GM20000 (cell line): ENCODE measurements at regions not wholly inside any gene's neighbourhood (a gene's known extent, or its start where the extent isn't known, plus 50 kb on each side); places are given as distances from the start of the nearest gene placed in this dataset.

Experiments
- DNase-seq: peaks from one replicate; pipeline ENCODE4 v3.0.0; 2012; ENCODE audit warnings: low spot score
- CTCF ChIP-seq: IDR thresholded peaks from 2 replicates; pipeline ENCODE4 v1.5.1; 2012; ENCODE audit warnings: mild to moderate bottlenecking, control low read depth; ENCODE audit errors: extremely low read depth, missing control alignments

GRCh38 chr18:11497585-11497984 lies 111.8 kb upstream of the SLC35G4 start:
- no peak for DNase-seq
- no peak for TF ChIP-seq CTCF

GRCh38 chr18:11496526-11497172 lies 112.7 kb upstream of the SLC35G4 start:
- no peak for DNase-seq

DNA sequence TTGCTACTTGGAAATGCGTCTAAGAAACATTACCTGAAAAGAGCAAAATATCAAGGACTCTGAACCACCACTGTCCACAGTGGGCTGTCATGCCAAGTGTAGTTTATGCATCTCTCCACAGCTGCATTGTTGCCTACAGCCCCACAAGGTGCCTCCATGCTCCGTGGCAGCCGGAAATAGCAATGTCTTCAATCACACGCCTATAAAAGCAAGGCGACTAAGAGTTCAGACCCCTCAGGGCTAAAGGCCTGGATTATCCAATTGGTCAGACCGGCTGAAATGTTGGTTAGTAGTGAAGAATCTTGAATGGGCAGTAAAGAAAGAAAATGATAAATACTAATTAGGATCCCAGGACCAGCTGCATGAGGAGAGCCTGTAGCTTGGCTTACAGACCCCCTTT lies 114.0 kb upstream of the SLC35G4 start:
- DNase-seq, result no peak

More at GRCh38 chr18:11496526-11497172, 112.7 kb upstream of the SLC35G4 start:
- no peak for TF ChIP-seq CTCF

DNA sequence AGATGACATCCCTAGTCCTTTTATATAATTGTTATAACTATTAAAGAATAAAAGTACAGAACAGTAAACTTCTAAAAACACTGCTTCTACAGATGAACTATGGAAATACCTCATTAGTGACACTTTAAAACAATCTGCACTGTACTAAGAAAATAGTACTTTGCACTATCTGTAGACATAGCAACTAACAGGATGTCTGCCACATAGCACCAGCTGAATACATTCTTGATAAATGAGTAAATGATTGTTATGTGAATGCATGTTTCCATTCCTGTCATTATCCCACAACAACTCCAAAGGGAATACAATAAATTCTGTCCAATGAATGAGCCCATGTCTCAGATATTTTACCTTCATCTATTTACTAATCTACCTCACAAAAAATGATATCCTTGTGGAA lies 115.3 kb upstream of the SLC35G4 start:
- TF ChIP-seq CTCF, result no peak
- DNase-seq, result no peak

More for the DNA sequence above, 114.0 kb upstream of the SLC35G4 start:
- no peak for TF ChIP-seq CTCF

GRCh38 chr18:11489266-11489899 lies 120.0 kb upstream of the SLC35G4 start:
- TF ChIP-seq CTCF, result no peak

GRCh38 chr18:11488175-11488574 lies 121.2 kb upstream of the SLC35G4 start:
- TF ChIP-seq CTCF, result no peak
- DNase-seq, result no peak

More at GRCh38 chr18:11489266-11489899, 120.0 kb upstream of the SLC35G4 start:
- DNase-seq, result no peak

DNA sequence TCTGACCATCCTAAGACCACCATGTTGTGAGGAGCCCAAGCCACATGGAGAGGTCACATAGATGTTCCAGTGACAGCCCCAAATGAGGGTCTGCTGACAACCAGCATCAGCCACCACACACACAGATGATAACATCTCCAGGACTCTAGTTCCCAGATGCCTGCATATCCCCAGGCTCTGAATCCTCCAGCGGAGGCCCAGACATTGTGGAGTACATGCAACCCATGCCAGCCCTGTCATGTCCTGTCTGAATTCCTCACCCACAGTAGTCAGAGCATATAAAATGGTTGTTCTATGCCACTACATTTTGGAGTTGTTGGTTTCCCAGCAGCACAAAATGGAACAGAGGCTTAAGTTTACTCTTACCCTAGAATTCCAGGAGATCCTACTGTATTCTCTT lies 122.0 kb upstream of the SLC35G4 start:
- no peak for TF ChIP-seq CTCF
- no peak for DNase-seq
